NCI-H2196 (cell line): ENCODE measurements at regions not wholly inside any gene's neighbourhood (a gene's known extent, or its start where the extent isn't known, plus 50 kb on each side); places are given as distances from the start of the nearest gene placed in this dataset.

Experiments
- DNase-seq: peaks from one replicate; lab custom pipeline; 2025; ENCODE audit not compliant: unreplicated experiment; lab: John Stamatoyannopoulos, UW

- DNase-seq = no peak
Observed at GRCh38 chr17:33628500-33629346, 335.6 kb upstream of the ASIC2 start.

GRCh38 chr17:33633446-33633845, 340.4 kb upstream of the ASIC2 start:
- DNase-seq = no peak

GRCh38 chr17:33637534-33637933, 344.4 kb upstream of the ASIC2 start:
- no peak for DNase-seq

- DNase-seq = no peak
Observed at GRCh38 chr17:33639103-33639880, 346.2 kb upstream of the ASIC2 start.

GRCh38 chr17:33640629-33641028, 347.5 kb upstream of the ASIC2 start:
- no peak for DNase-seq

GRCh38 chr17:33642002-33642401, 348.9 kb upstream of the ASIC2 start:
- no peak for DNase-seq

- no peak for DNase-seq
Observed at GRCh38 chr17:33647956-33648355, 354.9 kb upstream of the ASIC2 start.

GRCh38 chr17:33650304-33650703, 357.2 kb upstream of the ASIC2 start:
- no peak for DNase-seq

- DNase-seq = no peak
Observed at GRCh38 chr17:33651686-33652085, 358.6 kb upstream of the ASIC2 start.

GRCh38 chr17:33652731-33653398, 359.8 kb upstream of the ASIC2 start:
- no peak for DNase-seq

- DNase-seq = no peak
Observed at GRCh38 chr17:33653399-33653788, 360.3 kb upstream of the ASIC2 start.

- no peak for DNase-seq
Observed at GRCh38 chr17:33657181-33657580, 364.1 kb upstream of the ASIC2 start.

GRCh38 chr17:33661975-33662374, 368.9 kb upstream of the ASIC2 start:
- DNase-seq = no peak

GRCh38 chr17:33664116-33664840, 371.2 kb upstream of the ASIC2 start:
- no peak for DNase-seq

GRCh38 chr17:33667052-33667509, 374.0 kb upstream of the ASIC2 start:
- DNase-seq = no peak

GRCh38 chr17:33667671-33668070, 374.6 kb upstream of the ASIC2 start:
- DNase-seq = no peak

- no peak for DNase-seq
Observed at GRCh38 chr17:33668516-33668915, 375.4 kb upstream of the ASIC2 start.

GRCh38 chr17:33671491-33671890, 378.4 kb upstream of the ASIC2 start:
- DNase-seq = no peak

GRCh38 chr17:33674685-33675084, 381.6 kb upstream of the ASIC2 start:
- no peak for DNase-seq

- DNase-seq = no peak
Observed at GRCh38 chr17:33676444-33676843, 383.3 kb upstream of the ASIC2 start.

GRCh38 chr17:33679595-33679994, 386.5 kb upstream of the ASIC2 start:
- DNase-seq = no peak
